HepG2 (cell line): ENCODE measurements at regions not wholly inside any gene's neighbourhood (a gene's known extent, or its start where the extent isn't known, plus 50 kb on each side); places are given as distances from the start of the nearest gene placed in this dataset.

Source experiments
- ATAC-seq: fragments of 200-7000 bp; cut with Tn5 transposase; 3 replicates; pipeline ENCODE4 v1.9.1; 2020; ENCODE audit warnings: mild to moderate bottlenecking, moderate library complexity
- BruUV-seq: library from RNA; stranded (reverse); fragments of 400-500 nt; replicated peaks from 2 replicates; lab custom pipeline; 2021; lab: Mats Ljungman, UMichigan
- CTCF ChIA-PET: fragments of 300-600 bp; formaldehyde crosslinking; extraction: SDS; loops from one replicate; lab custom pipeline; 2021; ENCODE audit warnings: low total read pairs, inconsistent platforms, low intra/inter-chr PET ratio; lab: Yijun Ruan, JAX
- POLR2A ChIA-PET: fragments of 350-600 bp; sonication (Branson Sonifier 250); formaldehyde crosslinking; loops from one replicate; lab custom pipeline; 2020; ENCODE audit warnings: antibody characterized with exemption, inconsistent platforms; lab: Yijun Ruan, JAX
- DNase-seq: peaks from one replicate; pipeline ENCODE4 v3.0.0-alpha.2; 2015; ENCODE audit warnings: low spot score
- FAIRE-seq: peaks from 3 replicates; lab custom pipeline; 2011; peaks lifted over from hg19 to GRCh38; lab: Jason Lieb, UNC
- H2AFZ ChIP-seq: one replicate; pipeline ENCODE4 v1.6.1; 2011; ENCODE audit warnings: low read length, inconsistent platforms
- H3K27ac ChIP-seq: fragments of 300-600 bp; 3 replicates; pipeline ENCODE4 v1.8.0; 2011; ENCODE audit warnings: mixed run types, mild to moderate bottlenecking, mixed read lengths, low read length, inconsistent platforms; ENCODE audit not compliant: insufficient read depth; ENCODE audit errors: extremely low read length
- H3K27me3 ChIP-seq, 2 experiments: fragments of 200-600 bp in 1 of 2; 2 replicates in 1 of 2; 3 replicates in 1 of 2; pipeline versions ENCODE4 v1.6.0 to v1.8.0; 2011; ENCODE audit warnings: low read length in 2 of 2, mild to moderate bottlenecking in 2 of 2, moderate library complexity in 2 of 2, inconsistent platforms in 1 of 2; ENCODE audit not compliant: insufficient read depth in 2 of 2, control insufficient read depth in 1 of 2
- H3K36me3 ChIP-seq, 2 experiments: fragments of 200-600 bp in 1 of 2; replicated peaks in 1 of 2; 2 replicates in 1 of 2; 3 replicates in 1 of 2; pipeline versions ENCODE4 v1.5.1 to v1.8.0; 2011; ENCODE audit warnings: low read length in 2 of 2, inconsistent platforms in 1 of 2; ENCODE audit not compliant: insufficient read depth in 2 of 2, control insufficient read depth in 1 of 2
- H3K4me1 ChIP-seq: 2 replicates; pipeline ENCODE4 v1.5.1; 2012; ENCODE audit warnings: low read length, inconsistent platforms; ENCODE audit not compliant: insufficient read depth
- H3K4me2 ChIP-seq: 2 replicates; pipeline ENCODE4 v1.6.0; 2011; ENCODE audit warnings: low read depth, low read length, inconsistent platforms
- H3K4me3 ChIP-seq, 3 experiments: fragments of 200-600 bp in 1 of 3; sonication (generic), shearing (Covaris generic) in 1 of 3; replicated peaks in 1 of 3; 2 replicates each; pipeline ENCODE4 v1.5.1; 2011 to 2016; ENCODE audit warnings: low read length in 3 of 3, inconsistent platforms in 2 of 3, low read depth in 2 of 3, mild to moderate bottlenecking in 2 of 3, control low read depth in 1 of 3, mixed read lengths in 1 of 3; ENCODE audit not compliant: insufficient read depth in 1 of 3
- H3K79me2 ChIP-seq: one replicate; pipeline ENCODE4 v1.6.1; 2011; ENCODE audit warnings: low read length, inconsistent platforms; ENCODE audit not compliant: insufficient read depth
- H3K9ac ChIP-seq: 2 replicates; pipeline ENCODE4 v1.6.0; 2011; ENCODE audit warnings: mild to moderate bottlenecking, low read depth, low read length, inconsistent platforms; ENCODE audit not compliant: insufficient read depth
- H3K9me3 ChIP-seq: 2 replicates; pipeline ENCODE4 v1.5.1; 2012; ENCODE audit warnings: mild to moderate bottlenecking, low read length
- H4K20me1 ChIP-seq: 2 replicates; pipeline ENCODE4 v1.6.0; 2011; ENCODE audit warnings: inconsistent platforms, mild to moderate bottlenecking, low read length, moderate library complexity; ENCODE audit not compliant: insufficient read depth
- CEBPG ChIP-seq: IDR thresholded peaks from 2 replicates; pipeline ENCODE4 v1.6.1; 2016
- CHD2 ChIP-seq: IDR thresholded peaks from 2 replicates; pipeline ENCODE4 v1.6.1; 2011; ENCODE audit warnings: low read depth, low read length, improper control_type of control experiment
- FOXK2 ChIP-seq: fragments of 450-650 bp; IDR thresholded peaks from 2 replicates; pipeline ENCODE4 v1.6.1; 2016
- GATAD2A ChIP-seq: IDR thresholded peaks from 2 replicates; pipeline ENCODE4 v1.6.1; 2016
- SP2 ChIP-seq: sonication (generic); formaldehyde crosslinking; IDR thresholded peaks from 2 replicates; pipeline ENCODE4 v1.5.1; 2020; ENCODE audit warnings: mild to moderate bottlenecking, missing genetic modification reagents
- ZNF703 ChIP-seq: sonication (generic); formaldehyde crosslinking; IDR thresholded peaks from 2 replicates; pipeline ENCODE4 v1.5.1; 2020; ENCODE audit warnings: missing genetic modification reagents, mild to moderate bottlenecking, moderate library complexity, borderline replicate concordance
- ZNF775 ChIP-seq: sonication (generic); formaldehyde crosslinking; IDR thresholded peaks from 2 replicates; pipeline ENCODE4 v1.4.0; 2020; ENCODE audit warnings: missing genetic modification reagents, mild to moderate bottlenecking, moderate library complexity, borderline replicate concordance
- WGBS: methylation state at CpG from one replicate; pipeline ENCODE4 v1.1.6; 2017; ENCODE audit warnings: low lambda C conversion rate; 5-methylcytosine and 5-hydroxymethylcytosine counted together
- in situ Hi-C: cut with HindIII; loops from 2 replicates; pipeline ENCODE4 v1.10.0; 2017; ENCODE audit warnings: low pct_unique_long_range_greater_than_20kb; ENCODE audit not compliant: extremely low pct_ligation_motif_present
- intact Hi-C: fragments of 100-400 bp; cut with micrococcal nuclease; formaldehyde crosslinking; loops from one replicate; pipeline ENCODE4 v1.10.0; 2022; ENCODE audit not compliant: unreplicated experiment
- TF ChIP-seq, protein P1 (sequence below): sonication (generic); formaldehyde crosslinking; IDR thresholded peaks from 2 replicates; pipeline ENCODE4 v1.4.0; 2020; ENCODE audit warnings: missing genetic modification reagents

DNA sequence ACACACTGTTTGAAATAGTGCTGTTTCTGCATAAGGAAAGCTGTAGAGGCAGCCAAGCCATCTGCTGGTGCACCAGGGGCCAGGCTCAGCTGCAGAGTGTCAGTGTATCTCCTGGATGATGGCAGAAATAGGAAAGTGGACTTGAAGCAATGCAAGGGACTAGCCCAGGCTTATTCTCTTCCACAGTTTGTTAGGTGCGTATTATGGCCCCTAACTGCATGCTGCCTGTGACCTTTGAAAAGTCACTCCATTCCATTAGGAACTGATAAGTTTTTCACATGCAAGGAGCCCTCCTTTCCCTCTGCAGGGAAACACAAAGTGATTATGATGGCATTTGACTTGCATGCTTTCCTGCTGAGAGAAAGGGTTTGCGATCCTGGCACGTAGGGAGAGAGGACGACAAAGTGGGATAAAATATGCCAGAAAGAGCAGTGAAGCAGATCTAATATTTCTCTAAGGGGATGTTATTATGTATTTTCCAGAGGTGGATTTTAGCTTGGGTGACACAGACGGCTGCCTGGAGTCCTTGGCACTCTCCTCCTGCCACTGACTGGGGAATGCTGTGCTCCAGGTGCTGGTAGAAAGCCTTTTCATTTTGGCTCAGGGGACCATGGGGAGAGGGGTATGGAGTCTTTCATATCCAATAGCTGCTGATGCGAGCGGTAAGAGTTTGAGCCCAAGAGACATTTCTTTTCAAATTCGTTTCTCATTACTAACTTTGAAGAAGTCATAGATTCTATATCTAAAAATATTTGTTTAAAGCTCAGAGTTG lies 402.1 kb upstream of the B3GALT2 start:
- no peak overlapping the region for H3K27ac ChIP-seq
- H3K36me3 ChIP-seq = no peaks in the 10 kb centered on the region
- in situ Hi-C loops = no loop called here
- no peaks in the 10 kb centered on the region for H3K9me3 ChIP-seq
- TF ChIP-seq, protein P1, sequence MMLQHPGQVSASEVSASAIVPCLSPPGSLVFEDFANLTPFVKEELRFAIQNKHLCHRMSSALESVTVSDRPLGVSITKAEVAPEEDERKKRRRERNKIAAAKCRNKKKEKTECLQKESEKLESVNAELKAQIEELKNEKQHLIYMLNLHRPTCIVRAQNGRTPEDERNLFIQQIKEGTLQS (CRISPR knock-in tag) = no peak
- TF ChIP-seq CEBPG (CRISPR knock-in tag) (no peak), GATAD2A (no peak), ZNF703 (no peak), FOXK2 (no peak), ZNF775 (CRISPR knock-in tag) (no peak), SP2 (CRISPR knock-in tag) (no peak)
- WGBS = 19% methylated on average over 8 of the region's 8 CpGs
- DNase-seq = no peak
- H3K4me1 ChIP-seq = no peaks in the 10 kb centered on the region
- no peaks in the 10 kb centered on the region for H4K20me1 ChIP-seq
- no TSS peak for BruUV-seq
- no peak for FAIRE-seq
- no peaks in the 10 kb centered on the region for H3K27me3 ChIP-seq
- ATAC-seq = no peak
- H3K79me2 ChIP-seq = no peaks in the 10 kb centered on the region
- H3K4me3 ChIP-seq = no peak overlapping the region
- ChIA-PET POLR2A (no interaction called here), CTCF (no interaction called here)
- intact Hi-C loops = no loop called here
- H3K9ac ChIP-seq = no peak overlapping the region
- no peak overlapping the region for H3K4me2 ChIP-seq
- H2AFZ ChIP-seq = no peak overlapping the region

DNA sequence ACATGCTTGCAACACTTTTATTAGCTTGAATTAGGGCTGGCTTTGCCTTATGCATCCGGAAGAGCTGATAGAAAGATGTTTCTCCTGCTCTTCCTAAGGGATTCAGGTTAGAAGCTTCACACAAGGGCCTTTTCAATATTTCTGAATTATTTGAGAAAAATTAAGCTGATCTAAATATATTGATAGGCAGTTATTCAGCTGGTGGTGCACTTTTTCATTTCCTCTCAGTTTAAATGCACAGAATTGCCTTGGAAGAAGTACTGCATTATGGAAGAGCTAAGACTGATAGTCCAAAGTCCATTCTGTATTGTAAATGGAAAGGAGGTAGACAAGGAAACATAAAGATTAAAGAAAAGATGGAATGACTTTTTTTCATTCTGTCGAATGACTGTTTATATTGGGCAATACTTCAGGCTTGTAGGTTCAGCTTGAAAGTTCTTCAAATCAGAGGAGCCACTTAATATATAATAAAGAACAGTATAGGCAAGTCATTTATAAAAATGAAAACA lies 398.4 kb upstream of the B3GALT2 start:
- POLR2A ChIA-PET = no interaction called here
- no TSS peak for BruUV-seq
- in situ Hi-C loops = no loop called here

More for the DNA sequence above, 398.4 kb upstream of the B3GALT2 start:
- no peaks in the 10 kb centered on the region for H3K79me2 ChIP-seq
- H3K4me3 ChIP-seq = no peak overlapping the region
- no peaks in the 10 kb centered on the region for H3K27me3 ChIP-seq
- DNase-seq (no peak), ATAC-seq (no peak), FAIRE-seq (no peak)
- H3K9ac ChIP-seq = no peak overlapping the region
- no peak for TF ChIP-seq CHD2
- no peak overlapping the region for H2AFZ ChIP-seq
- H3K36me3 ChIP-seq = no peaks in the 10 kb centered on the region
- CTCF ChIA-PET = no interaction called here
- H3K27ac ChIP-seq = no peak overlapping the region
- H3K4me1 ChIP-seq = no peaks in the 10 kb centered on the region
- intact Hi-C loops = no loop called here
- no peak overlapping the region for H3K4me2 ChIP-seq
- WGBS = 20% methylated on average over 2 of the region's 2 CpGs
- H3K9me3 ChIP-seq = no peaks in the 10 kb centered on the region
- H4K20me1 ChIP-seq = no peaks in the 10 kb centered on the region
